ENCODE measurements at regions not wholly inside any gene's neighbourhood (a gene's known extent, or its start where the extent isn't known, plus 50 kb on each side); places are given as distances from the start of the nearest gene placed in this dataset.

DNA sequence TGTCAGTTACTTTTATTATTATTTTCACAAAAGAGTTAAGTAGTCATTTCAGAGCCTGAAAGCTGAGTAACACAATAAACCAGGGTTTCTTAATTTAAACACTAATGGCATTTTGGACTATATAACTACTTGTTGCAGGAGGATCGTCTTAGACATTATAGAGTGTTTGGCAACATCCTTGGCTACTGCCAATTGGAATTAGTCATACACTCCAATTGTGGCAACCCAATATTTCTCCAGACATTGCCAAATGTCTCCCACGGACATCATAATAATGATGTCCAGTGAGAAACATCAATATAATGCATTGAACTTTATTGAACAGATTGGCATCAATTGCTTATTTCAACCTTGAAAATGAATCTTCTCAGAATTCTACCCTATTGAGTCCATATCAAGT lies 441.9 kb upstream of the ADGRL4 start:
- TF ChIP-seq, protein P1, sequence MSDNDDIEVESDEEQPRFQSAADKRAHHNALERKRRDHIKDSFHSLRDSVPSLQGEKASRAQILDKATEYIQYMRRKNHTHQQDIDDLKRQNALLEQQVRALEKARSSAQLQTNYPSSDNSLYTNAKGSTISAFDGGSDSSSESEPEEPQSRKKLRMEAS (IDR thresholded peaks at IDR 0.05) = no peak
- TF ChIP-seq, protein P2, sequence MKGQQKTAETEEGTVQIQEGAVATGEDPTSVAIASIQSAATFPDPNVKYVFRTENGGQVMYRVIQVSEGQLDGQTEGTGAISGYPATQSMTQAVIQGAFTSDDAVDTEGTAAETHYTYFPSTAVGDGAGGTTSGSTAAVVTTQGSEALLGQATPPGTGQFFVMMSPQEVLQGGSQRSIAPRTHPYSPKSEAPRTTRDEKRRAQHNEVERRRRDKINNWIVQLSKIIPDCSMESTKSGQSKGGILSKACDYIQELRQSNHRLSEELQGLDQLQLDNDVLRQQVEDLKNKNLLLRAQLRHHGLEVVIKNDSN (IDR thresholded peaks at IDR 0.05) = no peak
- TF ChIP-seq ZBTB7A (IDR thresholded peaks at IDR 0.05; ENCODE audit: low read depth) (no peak), TEAD4 (IDR thresholded peaks at IDR 0.05) (no peak), TCF12 (IDR thresholded peaks at IDR 0.05; ENCODE audit: low read depth) (no peak), TAF1 (IDR thresholded peaks at IDR 0.05; ENCODE audit: low read depth) (no peak), EGR1 (IDR thresholded peaks at IDR 0.05) (no peak), CREB1 (IDR thresholded peaks at IDR 0.05; ENCODE audit: low read depth) (no peak), FOXM1 (IDR thresholded peaks at IDR 0.05; ENCODE audit: borderline replicate concordance, low read depth) (no peak)
- TF ChIP-seq, protein P3, sequence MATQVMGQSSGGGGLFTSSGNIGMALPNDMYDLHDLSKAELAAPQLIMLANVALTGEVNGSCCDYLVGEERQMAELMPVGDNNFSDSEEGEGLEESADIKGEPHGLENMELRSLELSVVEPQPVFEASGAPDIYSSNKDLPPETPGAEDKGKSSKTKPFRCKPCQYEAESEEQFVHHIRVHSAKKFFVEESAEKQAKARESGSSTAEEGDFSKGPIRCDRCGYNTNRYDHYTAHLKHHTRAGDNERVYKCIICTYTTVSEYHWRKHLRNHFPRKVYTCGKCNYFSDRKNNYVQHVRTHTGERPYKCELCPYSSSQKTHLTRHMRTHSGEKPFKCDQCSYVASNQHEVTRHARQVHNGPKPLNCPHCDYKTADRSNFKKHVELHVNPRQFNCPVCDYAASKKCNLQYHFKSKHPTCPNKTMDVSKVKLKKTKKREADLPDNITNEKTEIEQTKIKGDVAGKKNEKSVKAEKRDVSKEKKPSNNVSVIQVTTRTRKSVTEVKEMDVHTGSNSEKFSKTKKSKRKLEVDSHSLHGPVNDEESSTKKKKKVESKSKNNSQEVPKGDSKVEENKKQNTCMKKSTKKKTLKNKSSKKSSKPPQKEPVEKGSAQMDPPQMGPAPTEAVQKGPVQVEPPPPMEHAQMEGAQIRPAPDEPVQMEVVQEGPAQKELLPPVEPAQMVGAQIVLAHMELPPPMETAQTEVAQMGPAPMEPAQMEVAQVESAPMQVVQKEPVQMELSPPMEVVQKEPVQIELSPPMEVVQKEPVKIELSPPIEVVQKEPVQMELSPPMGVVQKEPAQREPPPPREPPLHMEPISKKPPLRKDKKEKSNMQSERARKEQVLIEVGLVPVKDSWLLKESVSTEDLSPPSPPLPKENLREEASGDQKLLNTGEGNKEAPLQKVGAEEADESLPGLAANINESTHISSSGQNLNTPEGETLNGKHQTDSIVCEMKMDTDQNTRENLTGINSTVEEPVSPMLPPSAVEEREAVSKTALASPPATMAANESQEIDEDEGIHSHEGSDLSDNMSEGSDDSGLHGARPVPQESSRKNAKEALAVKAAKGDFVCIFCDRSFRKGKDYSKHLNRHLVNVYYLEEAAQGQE (IDR thresholded peaks at IDR 0.05; ENCODE audit: low read depth) = no peak

DNA sequence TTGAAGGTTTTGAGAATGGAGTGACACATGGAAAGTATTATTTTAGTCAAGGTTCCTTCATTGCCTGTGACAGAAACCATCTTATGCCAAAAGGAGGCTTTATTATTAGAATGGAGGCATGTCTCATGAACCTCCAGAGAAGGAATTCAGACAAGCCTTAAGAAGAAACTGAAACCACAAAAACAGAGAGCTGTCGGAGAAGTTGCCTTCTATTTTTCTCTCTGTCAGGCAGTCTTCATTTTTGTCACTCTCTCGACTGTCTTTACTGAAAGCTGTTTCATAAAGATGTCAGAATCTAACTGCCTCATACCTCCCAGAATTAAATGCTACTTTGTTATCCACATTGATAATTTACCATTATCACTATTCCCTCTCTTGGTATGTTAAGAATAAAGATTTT lies 434.7 kb upstream of the ADGRL4 start:
- TF ChIP-seq RAD21 (IDR thresholded peaks at IDR 0.05; ENCODE audit: low read depth) (no peak), FOXM1 (IDR thresholded peaks at IDR 0.05; ENCODE audit: borderline replicate concordance, low read depth) (no peak), TEAD4 (IDR thresholded peaks at IDR 0.05) (no peak), EP300 (IDR thresholded peaks at IDR 0.05; ENCODE audit: borderline replicate concordance) (no peak), NFIC (IDR thresholded peaks at IDR 0.05) (no peak), TCF12 (IDR thresholded peaks at IDR 0.05; ENCODE audit: low read depth) (no peak), YY1 (IDR thresholded peaks at IDR 0.05; ENCODE audit: low read depth) (no peak)
- TF ChIP-seq, protein P3 (IDR thresholded peaks at IDR 0.05; ENCODE audit: low read depth) = no peak
- TF ChIP-seq, protein P2 (IDR thresholded peaks at IDR 0.05) = no peak
- TF ChIP-seq, protein P1 (IDR thresholded peaks at IDR 0.05) = no peak

DNA sequence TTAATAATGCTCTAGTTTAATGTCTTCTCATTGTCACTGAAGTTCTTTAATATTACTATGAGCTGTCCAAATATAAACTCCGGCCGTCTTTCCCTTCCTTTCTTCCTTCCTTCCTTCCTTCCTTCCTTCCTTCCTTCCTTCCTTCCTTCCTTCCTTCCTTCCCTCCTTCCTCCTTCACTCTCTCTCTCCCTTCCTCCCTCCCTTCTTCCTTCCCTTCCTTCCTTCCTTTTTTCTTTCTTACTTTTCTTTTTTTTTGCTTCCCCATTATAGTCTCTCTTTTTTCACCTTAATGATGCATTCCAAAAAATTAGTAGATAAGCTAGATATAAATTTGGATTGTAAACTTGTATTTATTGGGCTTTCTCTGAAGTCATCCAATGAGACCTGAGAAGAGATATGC lies 431.0 kb upstream of the ADGRL4 start:
- TF ChIP-seq TAF1 (IDR thresholded peaks at IDR 0.05; ENCODE audit: low read depth) (no peak), CREB1 (IDR thresholded peaks at IDR 0.05; ENCODE audit: low read depth) (no peak)
- TF ChIP-seq, protein P1 (IDR thresholded peaks at IDR 0.05) = no peak

DNA sequence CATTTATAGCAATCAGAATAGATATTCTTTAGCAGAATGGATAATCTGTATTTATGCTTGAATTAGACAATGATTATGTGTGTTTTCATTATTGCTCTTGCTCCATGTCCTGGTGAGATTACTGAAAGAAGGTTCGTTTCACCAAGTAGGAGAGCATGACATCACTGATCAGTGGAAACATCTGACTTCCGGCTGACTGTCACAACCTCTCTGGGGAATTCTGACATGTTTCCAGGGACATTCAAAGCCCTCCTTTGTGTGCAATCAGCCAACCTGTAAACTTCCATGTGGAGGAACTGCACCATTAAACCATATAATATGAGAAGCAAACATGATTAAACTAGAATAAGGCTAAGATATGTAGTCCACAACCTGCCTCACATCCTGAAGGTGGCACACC lies 424.8 kb upstream of the ADGRL4 start:
- TF ChIP-seq RAD21 (IDR thresholded peaks at IDR 0.05; ENCODE audit: low read depth) = no peak
- no peak for TF ChIP-seq FOXM1 (IDR thresholded peaks at IDR 0.05; ENCODE audit: borderline replicate concordance, low read depth)
- TF ChIP-seq, protein P3 (IDR thresholded peaks at IDR 0.05; ENCODE audit: low read depth) = no peak
- TF ChIP-seq TEAD4 (IDR thresholded peaks at IDR 0.05) = no peak
- TF ChIP-seq, protein P2 (IDR thresholded peaks at IDR 0.05) = no peak
- no peak for TF ChIP-seq NFIC (IDR thresholded peaks at IDR 0.05)
- TF ChIP-seq ZBTB7A (IDR thresholded peaks at IDR 0.05; ENCODE audit: low read depth) = no peak
- TF ChIP-seq, protein P1 (IDR thresholded peaks at IDR 0.05) = no peak
- no peak for TF ChIP-seq CEBPB (IDR thresholded peaks at IDR 0.05)
- TF ChIP-seq TAF1 (IDR thresholded peaks at IDR 0.05; ENCODE audit: low read depth) = no peak
- no peak for TF ChIP-seq TCF12 (IDR thresholded peaks at IDR 0.05; ENCODE audit: low read depth)
- no peak for TF ChIP-seq CREB1 (IDR thresholded peaks at IDR 0.05; ENCODE audit: low read depth)
- TF ChIP-seq YY1 (IDR thresholded peaks at IDR 0.05; ENCODE audit: low read depth) = no peak
